ENCODE measurements at regions not wholly inside any gene's neighbourhood (a gene's known extent, or its start where the extent isn't known, plus 50 kb on each side); places are given as distances from the start of the nearest gene placed in this dataset.

- POLR2A ChIA-PET = interaction anchor here (1.0 kb wide), 1 partner anchor 279 kb away, joined by 3 read pairs; no protein-coding TSS in a partner anchor
- BruUV-seq (replicated peaks) = no TSS peak
- intact Hi-C loops (cut with micrococcal nuclease; ENCODE audit: unreplicated experiment) = no loop called here
Measured at GRCh38 chr7:3153118-3153517, 109.5 kb upstream of the CARD11 start.

DNA sequence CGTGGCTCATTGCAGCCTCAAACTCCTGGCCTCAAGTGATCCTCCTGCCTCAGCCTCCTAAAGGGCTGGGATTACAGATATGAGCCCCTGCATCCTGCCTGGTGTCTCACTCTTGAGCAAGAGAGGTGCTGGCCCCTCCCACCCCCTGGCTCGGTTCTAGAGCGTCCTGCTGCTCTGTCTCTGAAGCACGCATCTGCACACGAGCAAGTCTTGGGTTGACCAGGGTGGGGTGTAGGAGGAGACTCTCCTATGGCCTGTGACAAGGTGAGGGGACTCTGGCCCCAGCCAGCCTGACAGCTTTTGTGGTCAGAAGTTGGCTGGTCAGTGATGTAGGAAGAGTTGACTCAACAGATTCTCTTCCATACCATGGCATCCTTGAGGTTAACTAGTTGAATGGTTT lies 110.7 kb upstream of the CARD11 start:
- no TSS peak for BruUV-seq (replicated peaks)
- intact Hi-C loops (cut with micrococcal nuclease; ENCODE audit: unreplicated experiment) = loop anchor here (2.0 kb wide), 1 partner anchor 176 kb away; no protein-coding TSS in a partner anchor
- no peaks in the 10 kb centered on the region for H3K9me2 ChIP-seq (ENCODE audit: insufficient read depth, low read length)
- H3K4me2 ChIP-seq (ENCODE audit: low read length) = no peak overlapping the region
- H3K27ac ChIP-seq (ENCODE audit: low read depth, low read length, poor library complexity, severe bottlenecking) = no peak overlapping the region
- H3K9me3 ChIP-seq (ENCODE audit: low read length) = no peaks in the 10 kb centered on the region
- H3K36me3 ChIP-seq (ENCODE audit: insufficient read depth, low read length) = no peaks in the 10 kb centered on the region
- no peak overlapping the region for H3K4me3 ChIP-seq (ENCODE audit: low read depth, low read length, poor library complexity, severe bottlenecking)
- H4K20me1 ChIP-seq (ENCODE audit: insufficient read depth, low read length) = no peaks in the 10 kb centered on the region
- no peaks in the 10 kb centered on the region for H3K79me2 ChIP-seq (ENCODE audit: insufficient read depth, low read depth, low read length)
- DNase-seq (ENCODE audit: low spot score) = no peak
- H2AFZ ChIP-seq (ENCODE audit: low read length) = no peak overlapping the region
- ChIA-PET CTCF (ENCODE audit: unreplicated experiment) (interaction anchor here (0.8 kb wide), 1 partner anchor 289 kb away, joined by 3 read pairs; no protein-coding TSS in a partner anchor), POLR2A (interaction anchor here (1.0 kb wide), 1 partner anchor 282 kb away, joined by 3 read pairs; no protein-coding TSS in a partner anchor)
- no peak for TF ChIP-seq EZH2phosphoT487 (IDR thresholded peaks at IDR 0.05; ENCODE audit: borderline replicate concordance, low read depth, low read length)
- TF ChIP-seq, protein P1, sequence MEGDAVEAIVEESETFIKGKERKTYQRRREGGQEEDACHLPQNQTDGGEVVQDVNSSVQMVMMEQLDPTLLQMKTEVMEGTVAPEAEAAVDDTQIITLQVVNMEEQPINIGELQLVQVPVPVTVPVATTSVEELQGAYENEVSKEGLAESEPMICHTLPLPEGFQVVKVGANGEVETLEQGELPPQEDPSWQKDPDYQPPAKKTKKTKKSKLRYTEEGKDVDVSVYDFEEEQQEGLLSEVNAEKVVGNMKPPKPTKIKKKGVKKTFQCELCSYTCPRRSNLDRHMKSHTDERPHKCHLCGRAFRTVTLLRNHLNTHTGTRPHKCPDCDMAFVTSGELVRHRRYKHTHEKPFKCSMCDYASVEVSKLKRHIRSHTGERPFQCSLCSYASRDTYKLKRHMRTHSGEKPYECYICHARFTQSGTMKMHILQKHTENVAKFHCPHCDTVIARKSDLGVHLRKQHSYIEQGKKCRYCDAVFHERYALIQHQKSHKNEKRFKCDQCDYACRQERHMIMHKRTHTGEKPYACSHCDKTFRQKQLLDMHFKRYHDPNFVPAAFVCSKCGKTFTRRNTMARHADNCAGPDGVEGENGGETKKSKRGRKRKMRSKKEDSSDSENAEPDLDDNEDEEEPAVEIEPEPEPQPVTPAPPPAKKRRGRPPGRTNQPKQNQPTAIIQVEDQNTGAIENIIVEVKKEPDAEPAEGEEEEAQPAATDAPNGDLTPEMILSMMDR (conservative IDR thresholded peaks at IDR 0.05; ENCODE audit: low read length) = no peak
- H3K4me1 ChIP-seq (ENCODE audit: insufficient read depth, low read length, poor library complexity, severe bottlenecking) = peaks cover 46% of the 10 kb centered on the region

More at GRCh38 chr7:3153118-3153517, 109.5 kb upstream of the CARD11 start:
- no peak overlapping the region for H3K4me3 ChIP-seq (ENCODE audit: low read depth, low read length, poor library complexity, severe bottlenecking)
- no peaks in the 10 kb centered on the region for H4K20me1 ChIP-seq (ENCODE audit: insufficient read depth, low read length)
- TF ChIP-seq, protein P1 (conservative IDR thresholded peaks at IDR 0.05; ENCODE audit: low read length) = no peak
- TF ChIP-seq EZH2phosphoT487 (IDR thresholded peaks at IDR 0.05; ENCODE audit: borderline replicate concordance, low read depth, low read length) = no peak
- H3K79me2 ChIP-seq (ENCODE audit: insufficient read depth, low read depth, low read length) = no peaks in the 10 kb centered on the region
- CTCF ChIA-PET (ENCODE audit: unreplicated experiment) = no interaction called here
- no peak overlapping the region for H3K27ac ChIP-seq (ENCODE audit: low read depth, low read length, poor library complexity, severe bottlenecking)
- H3K36me3 ChIP-seq (ENCODE audit: insufficient read depth, low read length) = no peaks in the 10 kb centered on the region
- peaks cover 46% of the 10 kb centered on the region for H3K4me1 ChIP-seq (ENCODE audit: insufficient read depth, low read length, poor library complexity, severe bottlenecking)
- H3K4me2 ChIP-seq (ENCODE audit: low read length) = peak overlapping the region; percentile 55
- H3K9me3 ChIP-seq (ENCODE audit: low read length) = no peaks in the 10 kb centered on the region
- H2AFZ ChIP-seq (ENCODE audit: low read length) = peak overlapping the region; percentile 63; the same call in 1 of the 2 replicates
- DNase-seq (ENCODE audit: low spot score) = peak; percentile 17
- no peaks in the 10 kb centered on the region for H3K9me2 ChIP-seq (ENCODE audit: insufficient read depth, low read length)

- Histone ChIP-seq H3K4me1 (ENCODE audit: insufficient read depth, low read length, poor library complexity, severe bottlenecking) (peaks cover 40% of the 10 kb centered on the region), H3K9me2 (ENCODE audit: insufficient read depth, low read length) (no peaks in the 10 kb centered on the region), H3K27ac (ENCODE audit: low read depth, low read length, poor library complexity, severe bottlenecking) (no peak overlapping the region), H2AFZ (ENCODE audit: low read length) (no peak overlapping the region), H3K9me3 (ENCODE audit: low read length) (no peaks in the 10 kb centered on the region), H3K79me2 (ENCODE audit: insufficient read depth, low read depth, low read length) (no peaks in the 10 kb centered on the region), H3K4me2 (ENCODE audit: low read length) (no peak overlapping the region), H4K20me1 (ENCODE audit: insufficient read depth, low read length) (no peaks in the 10 kb centered on the region), H3K4me3 (ENCODE audit: low read depth, low read length, poor library complexity, severe bottlenecking) (no peak overlapping the region), H3K36me3 (ENCODE audit: insufficient read depth, low read length) (no peaks in the 10 kb centered on the region)
- TF ChIP-seq, protein P1 (conservative IDR thresholded peaks at IDR 0.05; ENCODE audit: low read length) = peak; percentile 94
- TF ChIP-seq EZH2phosphoT487 (IDR thresholded peaks at IDR 0.05; ENCODE audit: borderline replicate concordance, low read depth, low read length) = no peak
- peak; percentile 76 for DNase-seq (ENCODE audit: low spot score)
- ChIA-PET POLR2A (interaction anchor here (1.0 kb wide), 1 partner anchor 283 kb away, joined by 3 read pairs; no protein-coding TSS in a partner anchor), CTCF (ENCODE audit: unreplicated experiment) (interaction anchor here (0.8 kb wide), 1 partner anchor 290 kb away, joined by 3 read pairs; no protein-coding TSS in a partner anchor)
- no TSS peak for BruUV-seq (replicated peaks)
- intact Hi-C loops (cut with micrococcal nuclease; ENCODE audit: unreplicated experiment) = loop anchor here (1.0 to 5.0 kb wide), 5 partner anchors 68 to 290 kb away; no protein-coding TSS in a partner anchor
Measured at GRCh38 chr7:3154881-3155494, 111.3 kb upstream of the CARD11 start.
